GM23338 (cell line): ENCODE measurements at regions not wholly inside any gene's neighbourhood (a gene's known extent, or its start where the extent isn't known, plus 50 kb on each side); places are given as distances from the start of the nearest gene placed in this dataset.

Experiments
- CREB1 ChIP-seq: fragments of 250-450 bp; sonication (Bioruptor Pico); IDR thresholded peaks from 2 replicates; pipeline ENCODE4 v1.5.0; 2020; ENCODE audit warnings: low read depth, mild to moderate bottlenecking, moderate library complexity
- CTCF ChIP-seq, 2 experiments: fragments of 200-600 bp in 1 of 2; sonication (generic) in 1 of 2; conservative IDR thresholded peaks; 2 replicates each; pipeline versions ENCODE4 v1.5.1 to v1.6.1; 2016 to 2017; ENCODE audit warnings: antibody characterized with exemption in 2 of 2, low read depth in 2 of 2, mild to moderate bottlenecking in 2 of 2, moderate library complexity in 1 of 2
- ETS1 ChIP-seq: IDR thresholded peaks from 2 replicates; pipeline ENCODE4 v1.6.1; 2016; ENCODE audit warnings: antibody characterized with exemption
- EZH2 ChIP-seq: fragments of 200-600 bp; sonication (generic); IDR thresholded peaks from one replicate; pipeline ENCODE4 v1.8.0; 2017; ENCODE audit warnings: antibody characterized with exemption, mild to moderate bottlenecking, low read depth; ENCODE audit not compliant: unreplicated experiment
- EZH2phosphoT487 ChIP-seq: fragments of 200-600 bp; sonication (generic); IDR thresholded peaks from one replicate; pipeline ENCODE4 v1.8.1; 2018; ENCODE audit warnings: antibody characterized with exemption; ENCODE audit not compliant: unreplicated experiment
- JUNB ChIP-seq: IDR thresholded peaks from one replicate; pipeline ENCODE4 v1.6.1; 2016; ENCODE audit warnings: antibody characterized with exemption; ENCODE audit not compliant: unreplicated experiment
- NANOG ChIP-seq: IDR thresholded peaks from 2 replicates; pipeline ENCODE4 v1.6.1; 2016; ENCODE audit warnings: antibody characterized with exemption, borderline replicate concordance
- POLR2AphosphoS5 ChIP-seq: IDR thresholded peaks from 2 replicates; pipeline ENCODE4 v1.6.1; 2016; ENCODE audit warnings: antibody characterized with exemption, low read depth
- STAT1 ChIP-seq: IDR thresholded peaks from one replicate; pipeline ENCODE4 v1.6.1; 2016; ENCODE audit warnings: antibody characterized with exemption; ENCODE audit not compliant: unreplicated experiment
- ZNF114 ChIP-seq: fragments of 250-450 bp; sonication (Bioruptor Pico); IDR thresholded peaks from 2 replicates; pipeline ENCODE4 v1.5.0; 2020; ENCODE audit warnings: mild to moderate bottlenecking, moderate library complexity
- ZNF331 ChIP-seq: fragments of 250-450 bp; sonication (Bioruptor Pico); IDR thresholded peaks from 2 replicates; pipeline ENCODE4 v1.5.0; 2020; ENCODE audit warnings: low read depth, mild to moderate bottlenecking, moderate library complexity
- TF ChIP-seq, protein P1 (sequence below): IDR thresholded peaks from one replicate; pipeline ENCODE4 v1.6.1; 2018; ENCODE audit warnings: antibody characterized with exemption; ENCODE audit not compliant: unreplicated experiment

DNA sequence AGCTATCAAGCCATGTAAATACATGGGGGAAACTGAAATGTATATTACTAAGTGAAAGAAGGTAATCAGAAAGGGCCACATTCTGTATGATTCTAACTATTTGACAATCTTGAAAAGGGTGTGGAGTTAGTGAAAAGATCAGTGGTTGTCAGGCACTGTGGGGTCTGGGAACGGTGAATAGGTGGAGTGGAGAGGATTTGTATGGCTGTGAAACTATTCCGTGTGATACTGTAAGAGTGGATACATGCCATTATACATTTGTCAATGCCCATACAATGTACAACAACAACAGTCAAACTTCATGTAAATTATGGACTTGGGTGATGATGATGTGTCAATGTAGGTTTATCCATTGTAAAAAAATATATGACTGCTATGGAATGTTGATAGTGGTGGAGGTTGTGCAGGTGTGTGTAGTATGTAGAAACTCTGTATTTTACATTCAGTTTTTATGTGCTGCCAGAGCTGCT lies 1116.2 kb downstream of the SUCLG1 start:
- TF ChIP-seq CTCF (conservative IDR thresholded peaks at IDR 0.05; ENCODE audit: low read depth in 2 of 2) (no peak), EZH2 (no peak), POLR2AphosphoS5 (no peak), ETS1 (no peak), EZH2phosphoT487 (no peak), NANOG (no peak), JUNB (no peak), ZNF114 (no peak), CREB1 (CRISPR knock-in tag) (no peak), ZNF331 (CRISPR knock-in tag) (no peak), STAT1 (no peak)
- TF ChIP-seq, protein P1, sequence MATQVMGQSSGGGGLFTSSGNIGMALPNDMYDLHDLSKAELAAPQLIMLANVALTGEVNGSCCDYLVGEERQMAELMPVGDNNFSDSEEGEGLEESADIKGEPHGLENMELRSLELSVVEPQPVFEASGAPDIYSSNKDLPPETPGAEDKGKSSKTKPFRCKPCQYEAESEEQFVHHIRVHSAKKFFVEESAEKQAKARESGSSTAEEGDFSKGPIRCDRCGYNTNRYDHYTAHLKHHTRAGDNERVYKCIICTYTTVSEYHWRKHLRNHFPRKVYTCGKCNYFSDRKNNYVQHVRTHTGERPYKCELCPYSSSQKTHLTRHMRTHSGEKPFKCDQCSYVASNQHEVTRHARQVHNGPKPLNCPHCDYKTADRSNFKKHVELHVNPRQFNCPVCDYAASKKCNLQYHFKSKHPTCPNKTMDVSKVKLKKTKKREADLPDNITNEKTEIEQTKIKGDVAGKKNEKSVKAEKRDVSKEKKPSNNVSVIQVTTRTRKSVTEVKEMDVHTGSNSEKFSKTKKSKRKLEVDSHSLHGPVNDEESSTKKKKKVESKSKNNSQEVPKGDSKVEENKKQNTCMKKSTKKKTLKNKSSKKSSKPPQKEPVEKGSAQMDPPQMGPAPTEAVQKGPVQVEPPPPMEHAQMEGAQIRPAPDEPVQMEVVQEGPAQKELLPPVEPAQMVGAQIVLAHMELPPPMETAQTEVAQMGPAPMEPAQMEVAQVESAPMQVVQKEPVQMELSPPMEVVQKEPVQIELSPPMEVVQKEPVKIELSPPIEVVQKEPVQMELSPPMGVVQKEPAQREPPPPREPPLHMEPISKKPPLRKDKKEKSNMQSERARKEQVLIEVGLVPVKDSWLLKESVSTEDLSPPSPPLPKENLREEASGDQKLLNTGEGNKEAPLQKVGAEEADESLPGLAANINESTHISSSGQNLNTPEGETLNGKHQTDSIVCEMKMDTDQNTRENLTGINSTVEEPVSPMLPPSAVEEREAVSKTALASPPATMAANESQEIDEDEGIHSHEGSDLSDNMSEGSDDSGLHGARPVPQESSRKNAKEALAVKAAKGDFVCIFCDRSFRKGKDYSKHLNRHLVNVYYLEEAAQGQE: no peak
